ENCODE measurements at regions not wholly inside any gene's neighbourhood (a gene's known extent, or its start where the extent isn't known, plus 50 kb on each side); places are given as distances from the start of the nearest gene placed in this dataset.
A peak's percentile ranks its signal among the peaks of the same experiment; 100 is the strongest.

GRCh38 chr17:71084219-71084618 lies 914.9 kb downstream of the KCNJ2 start:
- TF ChIP-seq USF1 (IDR thresholded peaks at IDR 0.05) (no peak), RAD21 (IDR thresholded peaks at IDR 0.05; ENCODE audit: low read depth) (peak; percentile 79)

- TF ChIP-seq USF1 (IDR thresholded peaks at IDR 0.05) (no peak), TCF12 (IDR thresholded peaks at IDR 0.05; ENCODE audit: low read depth) (no peak), MAX (IDR thresholded peaks at IDR 0.05) (no peak), FOXM1 (IDR thresholded peaks at IDR 0.05; ENCODE audit: borderline replicate concordance, low read depth) (no peak), EGR1 (IDR thresholded peaks at IDR 0.05) (no peak), RAD21 (IDR thresholded peaks at IDR 0.05; ENCODE audit: low read depth) (no peak), TAF1 (IDR thresholded peaks at IDR 0.05; ENCODE audit: low read depth) (no peak), EP300 (IDR thresholded peaks at IDR 0.05; ENCODE audit: borderline replicate concordance) (no peak), NFIC (IDR thresholded peaks at IDR 0.05) (no peak), YY1 (IDR thresholded peaks at IDR 0.05; ENCODE audit: low read depth) (no peak), REST (IDR thresholded peaks at IDR 0.05; ENCODE audit: low read depth) (no peak), TEAD4 (IDR thresholded peaks at IDR 0.05) (no peak), CREB1 (IDR thresholded peaks at IDR 0.05; ENCODE audit: low read depth) (no peak), ZBTB7A (IDR thresholded peaks at IDR 0.05; ENCODE audit: low read depth) (no peak), CEBPB (IDR thresholded peaks at IDR 0.05) (no peak)
Measured at GRCh38 chr17:71084838-71085237, 915.5 kb downstream of the KCNJ2 start.

- TF ChIP-seq TEAD4 (IDR thresholded peaks at IDR 0.05): 0 out of 2 replicates have a peak, but pooled peaks have one; percentile 30
- peak; percentile 85 for TF ChIP-seq RAD21 (IDR thresholded peaks at IDR 0.05; ENCODE audit: low read depth)
- no peak for TF ChIP-seq YY1 (IDR thresholded peaks at IDR 0.05; ENCODE audit: low read depth)
Measured at GRCh38 chr17:71085238-71086033, 916.1 kb downstream of the KCNJ2 start.

GRCh38 chr17:71089431-71089830 lies 920.1 kb downstream of the KCNJ2 start:
- TF ChIP-seq MAX (IDR thresholded peaks at IDR 0.05) (no peak), CEBPB (IDR thresholded peaks at IDR 0.05) (no peak), YY1 (IDR thresholded peaks at IDR 0.05; ENCODE audit: low read depth) (no peak)

GRCh38 chr17:71098071-71098470 lies 928.7 kb downstream of the KCNJ2 start:
- TF ChIP-seq NFIC (IDR thresholded peaks at IDR 0.05) (no peak), RAD21 (IDR thresholded peaks at IDR 0.05; ENCODE audit: low read depth) (no peak), TEAD4 (IDR thresholded peaks at IDR 0.05) (no peak), ZBTB7A (IDR thresholded peaks at IDR 0.05; ENCODE audit: low read depth) (no peak), EP300 (IDR thresholded peaks at IDR 0.05; ENCODE audit: borderline replicate concordance) (no peak), CEBPB (IDR thresholded peaks at IDR 0.05) (no peak), REST (IDR thresholded peaks at IDR 0.05; ENCODE audit: low read depth) (no peak), TAF1 (IDR thresholded peaks at IDR 0.05; ENCODE audit: low read depth) (no peak), CREB1 (IDR thresholded peaks at IDR 0.05; ENCODE audit: low read depth) (no peak), USF1 (IDR thresholded peaks at IDR 0.05) (no peak), TCF12 (IDR thresholded peaks at IDR 0.05; ENCODE audit: low read depth) (no peak), FOXM1 (IDR thresholded peaks at IDR 0.05; ENCODE audit: borderline replicate concordance, low read depth) (no peak), MAX (IDR thresholded peaks at IDR 0.05) (no peak)
